Fibroblast of skin of right biceps (primary cell): ENCODE measurements at regions not wholly inside any gene's neighbourhood (a gene's known extent, or its start where the extent isn't known, plus 50 kb on each side); places are given as distances from the start of the nearest gene placed in this dataset.
"Not testable (repeated sequence)": the region's sequence is repeated elsewhere in the genome, so short reads cannot be mapped to it uniquely, and the experiment has no call there.

ENCODE experiments used
- DNase-seq: peaks from one replicate; pipeline ENCODE4 v3.0.0-alpha.2; 2013

DNA sequence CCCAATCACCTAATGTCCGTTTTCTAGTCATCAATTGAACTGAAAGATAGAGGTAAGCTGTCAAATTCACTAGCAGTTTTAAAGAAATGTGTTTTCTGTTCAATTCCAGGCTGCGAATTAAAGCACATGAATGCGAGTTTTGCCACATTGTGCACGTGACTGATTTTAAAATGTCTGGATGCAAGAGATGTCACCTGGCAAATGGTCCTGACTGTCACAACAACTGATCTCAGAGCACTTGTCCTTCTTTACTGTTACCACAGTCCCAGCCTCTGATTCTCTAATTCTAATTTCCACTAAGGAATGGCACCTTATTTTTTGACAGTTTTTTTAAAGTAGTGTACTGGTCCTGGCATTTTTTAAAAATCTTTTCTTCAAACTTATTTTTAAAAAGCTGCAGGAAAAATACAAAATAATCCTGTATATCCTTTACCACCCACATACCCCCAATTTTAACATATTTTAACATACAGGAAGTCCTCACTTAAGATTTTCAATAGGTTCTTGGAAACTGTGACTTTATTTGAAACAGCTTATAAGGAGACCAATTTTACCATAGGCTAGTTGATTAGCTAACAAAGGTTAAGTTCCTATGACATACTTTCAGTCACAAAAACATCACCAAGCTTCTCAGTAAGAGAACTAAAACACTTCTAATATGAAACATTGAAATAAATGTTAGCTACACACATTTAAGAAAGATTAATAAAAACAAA lies 1364.3 kb downstream of the EFNA5 start:
- no peak for DNase-seq

DNA sequence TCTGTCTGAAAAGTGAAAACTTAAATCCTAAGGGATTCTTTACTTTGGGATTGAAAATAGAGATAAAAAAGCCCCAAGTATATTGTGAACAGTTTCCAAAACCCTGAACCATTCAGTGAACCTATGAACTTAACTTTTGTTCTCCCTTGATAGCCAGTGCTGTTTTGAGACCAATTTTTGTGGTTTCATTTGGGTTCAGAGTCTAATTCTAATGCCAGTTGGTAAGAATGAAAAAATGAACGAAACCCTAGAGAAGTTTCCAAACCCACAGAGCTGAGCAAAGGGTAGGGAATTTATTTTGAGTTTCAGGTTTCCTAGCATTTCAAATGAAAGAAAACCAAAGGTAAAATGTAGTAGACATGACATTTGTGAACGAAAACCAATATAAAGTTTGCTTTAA lies 1366.8 kb downstream of the EFNA5 start:
- peak; percentile 15 for DNase-seq

- DNase-seq, result peak; percentile 80
Measured at GRCh38 chr5:106292654-106293053, 1378.1 kb downstream of the EFNA5 start.

DNA sequence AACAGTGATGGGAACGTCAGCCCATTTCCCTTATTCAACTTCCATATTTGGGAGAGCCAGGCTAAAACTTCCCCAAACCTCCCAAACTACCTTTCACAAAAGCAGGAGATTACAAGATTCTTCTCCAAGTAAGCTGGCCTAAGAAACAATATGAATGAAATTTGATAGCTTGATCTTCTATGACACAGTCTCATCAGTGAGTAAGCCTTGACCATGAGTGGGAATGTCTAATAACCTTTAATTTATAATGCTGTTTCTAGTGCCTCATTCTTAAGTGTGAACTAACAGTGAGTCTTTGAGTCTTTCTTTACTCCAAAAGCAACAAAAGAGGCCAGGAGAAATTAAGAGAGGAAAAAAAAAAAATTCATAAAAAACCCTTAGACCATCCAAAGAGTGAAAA lies 1379.9 kb downstream of the EFNA5 start:
- DNase-seq, result peak; percentile 56

DNA sequence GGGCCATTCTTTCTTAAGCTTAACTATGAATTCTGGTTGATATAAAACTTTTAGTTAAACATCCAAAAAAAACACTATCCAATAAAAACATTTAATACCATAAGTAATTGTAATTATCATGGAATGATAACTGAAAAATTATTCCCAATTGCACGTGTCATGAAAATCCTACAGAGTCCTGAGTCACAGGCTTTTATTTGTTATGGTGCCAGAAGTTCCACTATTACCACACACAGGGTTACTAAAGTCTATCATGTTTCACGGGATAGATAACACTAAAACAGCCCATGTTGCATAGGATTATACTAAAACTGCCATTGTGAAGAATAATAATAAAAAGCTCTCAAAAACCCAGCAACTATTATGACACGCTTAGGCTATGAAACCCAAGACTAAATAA lies 1381.8 kb downstream of the EFNA5 start:
- DNase-seq, result peak; percentile 53

GRCh38 chr5:106277540-106278096 lies 1393.1 kb downstream of the EFNA5 start:
- no peak for DNase-seq

GRCh38 chr5:106269252-106269843 lies 1401.4 kb downstream of the EFNA5 start:
- DNase-seq, result peak; percentile 54

- no peak for DNase-seq
Measured at GRCh38 chr5:106267256-106267655, 1403.5 kb downstream of the EFNA5 start.

DNA sequence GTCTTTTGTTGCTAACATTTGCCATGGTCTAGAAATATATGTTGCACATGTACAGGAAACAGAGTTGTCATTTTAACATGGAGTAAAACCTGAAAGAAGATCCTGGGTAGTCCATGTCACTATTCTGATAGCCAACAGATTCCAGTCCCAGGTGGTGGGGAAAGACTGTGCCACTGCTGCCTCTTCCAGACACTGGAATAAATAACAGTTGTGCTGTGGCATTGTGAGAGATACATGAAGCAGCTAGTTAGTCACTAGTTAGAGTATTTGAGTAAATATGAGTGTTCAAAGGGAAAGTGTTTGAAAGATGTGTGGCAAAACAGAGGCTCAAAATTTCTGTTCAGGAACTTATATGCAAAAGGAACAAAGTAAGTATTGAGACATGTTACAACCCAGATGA lies 1408.3 kb downstream of the EFNA5 start:
- no peak for DNase-seq

DNA sequence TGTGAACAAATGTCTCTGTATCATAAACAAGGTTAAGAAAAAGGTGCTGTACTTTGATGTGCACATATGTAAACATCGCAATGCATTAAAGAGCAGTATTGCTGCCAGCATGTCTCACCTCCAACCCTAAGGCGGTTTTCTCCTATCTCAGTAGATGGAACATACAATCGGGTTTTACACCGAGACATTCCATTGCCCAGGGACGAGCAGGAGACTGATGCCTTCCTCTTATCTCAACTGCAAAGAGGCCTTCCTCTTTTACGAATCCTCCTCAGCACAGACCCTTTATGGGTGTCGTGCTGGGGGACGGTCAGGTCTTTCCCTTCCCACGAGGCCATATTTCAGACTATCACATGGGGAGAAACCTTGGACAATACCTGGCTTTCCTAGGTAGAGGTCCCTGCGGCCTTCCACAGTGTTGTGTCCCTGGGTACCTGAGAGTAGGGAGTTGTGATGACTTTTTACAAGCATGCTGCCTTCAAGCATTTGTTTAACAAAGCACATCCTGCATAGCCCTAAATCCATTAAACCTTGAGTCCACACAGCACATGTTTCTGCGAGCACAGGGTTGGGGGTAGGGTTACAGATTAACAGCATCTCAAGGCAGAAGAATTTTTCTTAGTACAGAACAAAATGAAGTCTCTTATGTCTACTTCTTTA lies 1411.2 kb downstream of the EFNA5 start:
- DNase-seq, result not testable (repeated sequence)

DNA sequence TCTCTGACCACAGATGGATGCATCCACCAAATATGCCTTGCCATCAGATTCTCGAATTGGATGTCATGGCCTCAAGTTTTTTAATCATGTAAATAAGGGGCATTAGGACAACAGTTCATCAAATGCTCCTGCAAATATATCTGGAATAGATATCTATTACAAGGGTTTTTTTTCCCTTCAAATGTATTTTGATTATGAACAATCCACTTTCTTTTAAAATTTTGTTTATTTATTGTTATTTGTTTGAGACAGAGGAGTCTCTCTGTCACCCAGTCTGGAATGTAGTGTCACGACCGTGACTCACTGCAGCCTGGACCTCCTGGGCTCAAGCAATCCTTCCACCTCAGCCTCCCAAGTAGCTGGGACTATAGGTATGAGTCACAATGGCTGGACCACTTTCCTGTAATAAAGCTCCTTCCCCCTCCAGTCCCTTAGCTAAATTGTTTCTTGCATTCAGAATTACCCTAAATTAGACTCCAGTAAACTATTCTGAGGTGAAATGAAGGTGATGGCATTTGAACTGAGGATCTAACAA lies 1412.1 kb downstream of the EFNA5 start:
- DNase-seq, result peak; percentile 75

GRCh38 chr5:106254784-106255183 lies 1416.0 kb downstream of the EFNA5 start:
- DNase-seq, result no peak

GRCh38 chr5:106246044-106246745 lies 1424.5 kb downstream of the EFNA5 start:
- not testable (repeated sequence) for DNase-seq

- DNase-seq, result no peak
Measured at GRCh38 chr5:106241409-106241808, 1429.3 kb downstream of the EFNA5 start.

DNA sequence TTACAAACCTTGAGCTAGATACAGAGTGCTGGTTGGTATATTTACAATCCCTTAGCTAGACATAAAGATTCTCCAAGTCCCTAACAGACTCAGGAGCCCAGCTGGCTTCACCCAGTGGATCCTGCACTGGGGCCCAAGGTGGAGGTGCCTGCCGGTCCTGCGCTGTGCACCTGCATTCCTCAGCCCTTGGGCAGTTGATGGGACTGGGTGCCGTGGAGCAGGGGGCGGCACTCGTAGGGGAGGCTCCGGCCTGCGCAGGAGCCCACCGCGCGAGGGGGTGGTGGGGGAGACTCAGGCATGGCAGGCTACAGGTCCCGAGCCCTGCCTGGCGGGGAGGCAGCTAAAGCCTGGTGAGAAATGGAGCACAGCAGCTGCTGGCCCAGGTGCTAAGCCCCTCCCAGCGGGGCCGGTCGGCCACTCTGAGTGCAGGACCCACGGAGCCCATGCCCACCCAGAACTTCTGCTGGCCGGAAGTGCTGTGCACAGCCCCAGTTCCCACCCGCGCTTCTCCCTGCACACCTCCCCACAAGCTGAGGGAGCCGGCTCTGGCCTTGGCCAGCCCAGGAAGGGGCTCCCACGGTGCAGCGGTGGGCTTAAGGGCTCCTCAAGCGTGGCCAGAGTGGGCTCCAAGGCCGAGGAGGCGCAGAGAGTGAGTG lies 1464.7 kb downstream of the EFNA5 start:
- no peak for DNase-seq

GRCh38 chr5:106202035-106202434 lies 1468.7 kb downstream of the EFNA5 start:
- no peak for DNase-seq

DNA sequence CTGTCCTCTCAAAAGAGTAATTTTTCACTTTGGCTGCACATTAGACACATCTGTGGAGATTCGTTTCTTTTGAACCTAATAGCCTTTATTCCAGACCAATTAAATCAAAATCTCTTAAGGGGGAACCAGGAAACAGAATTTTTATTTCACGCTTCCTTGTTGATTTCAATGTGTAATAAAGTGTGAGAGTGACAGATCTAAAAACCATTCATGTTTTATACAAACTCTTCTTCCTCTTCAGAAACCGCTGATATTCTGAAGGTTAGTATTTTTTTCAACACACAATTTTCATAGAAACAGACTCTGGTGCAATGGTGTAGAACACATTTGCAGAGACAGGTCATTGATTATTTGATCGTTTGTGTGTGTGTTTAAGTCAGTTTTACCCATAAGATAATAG lies 1469.8 kb downstream of the EFNA5 start:
- no peak for DNase-seq

GRCh38 chr5:106195679-106196474 lies 1474.9 kb downstream of the EFNA5 start:
- DNase-seq, result no peak

- no peak for DNase-seq
Measured at GRCh38 chr5:106189121-106189809, 1481.5 kb downstream of the EFNA5 start.

GRCh38 chr5:106185661-106186081 lies 1485.1 kb downstream of the EFNA5 start:
- no peak for DNase-seq

DNA sequence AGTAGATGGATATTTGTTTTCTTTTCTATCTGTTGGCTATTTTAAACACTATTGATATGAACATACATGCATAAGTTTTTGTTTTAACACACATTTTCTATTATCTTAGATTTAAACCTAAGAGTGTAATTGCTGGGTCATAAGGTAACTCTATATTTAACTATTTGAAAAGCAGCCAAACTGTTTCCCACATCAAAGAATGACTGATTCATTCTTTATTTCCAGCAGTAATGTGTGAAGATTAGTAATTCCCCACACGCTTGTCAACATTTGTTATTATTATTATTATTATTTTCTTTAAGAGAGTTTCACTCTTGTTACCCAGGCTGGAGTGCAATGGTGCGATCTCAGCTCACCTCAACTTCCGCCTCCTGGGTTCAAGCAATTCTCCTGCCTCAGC lies 1495.8 kb downstream of the EFNA5 start:
- no peak for DNase-seq
